Amygdala (tissue), 56 donors: ENCODE measurements at regions not wholly inside any gene's neighbourhood (a gene's known extent, or its start where the extent isn't known, plus 50 kb on each side); places are given as distances from the start of the nearest gene placed in this dataset.
"Not testable (repeated sequence)": the region's sequence is repeated elsewhere in the genome, so short reads cannot be mapped to it uniquely, and the experiment has no call there.

Experiments
- DNase-seq, 56 donors: peaks; one replicate each; lab custom pipeline; 2025; lab: John Stamatoyannopoulos, UW

DNA sequence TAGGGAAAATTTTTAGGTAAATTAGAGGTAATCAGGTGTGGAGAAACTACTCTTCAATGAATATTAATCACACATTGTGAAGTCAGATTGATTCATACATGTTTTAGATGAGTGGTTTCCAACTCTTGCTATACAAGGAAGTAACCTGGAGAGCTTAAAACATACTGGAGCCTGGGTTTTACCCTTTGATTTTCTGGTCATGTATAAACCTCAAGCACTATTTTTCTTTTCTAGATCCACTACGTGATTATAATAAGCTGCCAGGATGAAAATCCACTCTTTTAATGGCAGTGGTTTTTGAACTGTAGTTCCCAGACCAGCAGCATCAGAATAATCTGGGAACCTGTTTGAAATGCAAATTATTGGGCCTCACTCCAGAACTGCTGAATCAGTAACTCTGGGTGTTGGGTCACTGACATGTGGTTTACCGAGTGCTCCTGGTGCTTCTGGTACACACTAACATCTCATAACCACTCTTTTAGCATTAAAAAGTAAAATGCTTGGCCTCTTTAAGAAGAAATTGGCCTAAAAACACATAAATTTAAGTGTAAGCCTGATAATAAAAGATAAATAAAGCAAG lies 63.4 kb downstream of the DCAF12L1 start:
- DNase-seq = no peak

DNA sequence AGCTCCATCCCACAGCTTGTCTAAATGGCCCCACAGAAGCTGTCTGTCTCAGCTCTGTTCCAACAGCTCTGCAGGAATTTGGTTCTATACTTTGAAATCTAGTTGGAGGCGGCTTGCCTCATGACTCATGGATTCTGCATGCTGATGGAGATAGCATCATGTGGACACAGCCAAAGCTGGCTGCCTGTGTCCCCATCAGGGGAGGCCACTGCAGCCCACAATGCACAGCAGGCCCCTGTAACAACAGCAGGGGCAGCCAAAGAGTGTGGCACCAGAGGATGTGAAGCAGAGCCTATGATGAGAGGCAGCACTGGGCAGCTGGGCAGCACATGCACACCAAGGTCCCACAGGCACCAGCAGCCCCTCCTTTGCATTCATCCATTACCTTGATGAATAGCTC lies 67.2 kb downstream of the DCAF12L1 start:
- peak in 1 of 56 donors; percentile 0 for DNase-seq

DNA sequence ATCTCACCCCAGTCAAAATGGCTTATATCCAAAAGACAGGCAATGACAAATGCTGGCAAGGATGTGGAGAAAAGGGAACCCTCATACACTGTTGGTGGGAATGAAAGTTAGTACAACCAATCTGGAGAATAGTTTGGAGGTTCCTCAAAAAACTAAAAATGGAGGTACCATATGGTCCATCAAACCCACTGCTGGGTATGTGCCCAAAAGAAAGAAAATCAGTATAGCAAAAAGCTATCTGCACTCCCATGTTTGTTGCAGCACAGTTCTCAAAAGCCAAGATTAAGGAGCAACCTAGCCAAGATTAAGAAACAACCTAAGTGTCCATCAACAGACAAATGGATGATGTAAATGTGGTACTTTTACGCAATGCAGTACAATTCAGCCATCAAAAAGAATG lies 70.7 kb downstream of the DCAF12L1 start:
- no peak for DNase-seq

DNA sequence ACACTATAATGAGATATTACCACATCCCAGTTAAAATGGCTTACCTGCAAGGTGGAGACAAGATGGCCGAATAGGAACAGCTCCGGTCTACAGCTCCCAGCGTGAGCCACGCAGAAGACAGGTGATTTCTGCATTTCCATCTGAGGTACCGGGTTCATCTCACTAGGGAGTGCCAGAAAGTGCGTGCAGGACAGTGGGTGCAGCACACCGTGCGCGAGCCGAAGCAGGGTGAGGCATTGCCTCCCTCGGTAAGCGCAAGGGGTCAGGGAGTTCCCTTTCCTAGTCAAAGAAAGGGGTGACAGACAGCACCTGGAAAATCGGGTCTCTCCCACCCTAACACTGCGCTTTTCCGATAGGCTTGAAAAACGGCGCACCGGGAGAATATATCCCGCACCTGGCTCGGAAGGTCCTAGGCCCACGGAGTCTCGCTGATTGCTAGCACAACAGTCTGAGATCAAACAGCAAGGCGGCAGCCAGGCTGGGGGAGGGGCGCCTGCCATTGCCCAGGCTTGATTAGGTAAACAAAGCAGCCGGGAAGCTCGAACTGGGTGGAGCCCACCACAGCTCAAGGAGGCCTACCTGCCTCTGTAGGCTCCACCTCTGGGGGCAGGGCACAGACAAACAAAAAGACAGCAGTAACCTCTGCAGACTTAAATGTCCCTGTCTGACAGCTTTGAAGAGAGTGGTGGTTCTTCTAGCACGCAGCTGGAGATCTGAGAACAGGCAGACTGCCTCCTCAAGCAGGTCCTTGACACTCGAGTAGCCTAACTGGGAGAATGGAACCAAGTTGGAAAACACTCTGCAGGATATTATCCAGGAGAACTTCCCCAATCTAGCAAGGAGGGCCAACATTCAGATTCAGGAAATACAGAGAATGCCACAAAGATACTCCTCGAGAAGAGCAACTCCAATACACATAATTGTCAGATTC lies 92.5 kb downstream of the DCAF12L1 start:
- DNase-seq = not testable (repeated sequence)

DNA sequence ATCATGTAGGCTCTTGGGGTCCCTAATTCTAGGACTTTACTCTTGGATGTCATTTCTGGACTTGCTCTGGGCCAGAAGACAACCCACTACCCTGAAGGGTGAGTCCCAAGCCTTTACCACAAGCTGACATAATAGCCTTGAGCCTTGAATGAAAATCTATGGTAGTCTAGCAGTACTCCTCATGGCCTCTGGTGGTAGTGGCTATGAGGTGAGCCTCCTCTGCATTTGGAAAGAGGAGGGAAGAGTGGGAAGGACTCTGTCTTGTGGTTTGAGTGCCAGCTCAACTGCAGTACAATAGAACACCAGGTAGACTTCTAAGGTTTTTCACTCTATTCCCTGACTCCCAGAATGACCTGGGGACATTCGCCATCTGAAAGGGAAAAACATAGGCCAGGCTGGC lies 96.5 kb downstream of the DCAF12L1 start:
- DNase-seq = no peak

DNA sequence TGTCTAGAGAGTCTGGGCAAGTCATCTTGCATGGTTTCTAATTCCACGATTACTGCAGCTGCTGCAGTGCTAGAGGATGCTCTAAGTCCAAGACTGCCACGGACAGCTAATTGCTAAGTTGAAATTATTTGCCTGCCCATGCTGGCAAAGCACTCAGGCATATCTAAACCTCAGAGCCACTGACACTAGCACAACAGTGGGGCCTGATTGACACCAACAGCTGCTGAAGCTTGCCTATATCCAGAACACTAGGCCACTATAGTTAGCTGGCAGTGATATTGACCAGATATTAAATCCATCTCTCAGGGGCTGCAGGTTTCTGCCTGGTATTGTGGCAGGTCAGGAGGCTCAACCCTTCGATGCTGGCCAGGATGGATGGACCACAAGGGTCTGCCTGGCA lies 103.9 kb downstream of the DCAF12L1 start:
- no peak for DNase-seq
